ENCODE measurements at regions not wholly inside any gene's neighbourhood (a gene's known extent, or its start where the extent isn't known, plus 50 kb on each side); places are given as distances from the start of the nearest gene placed in this dataset.

DNA sequence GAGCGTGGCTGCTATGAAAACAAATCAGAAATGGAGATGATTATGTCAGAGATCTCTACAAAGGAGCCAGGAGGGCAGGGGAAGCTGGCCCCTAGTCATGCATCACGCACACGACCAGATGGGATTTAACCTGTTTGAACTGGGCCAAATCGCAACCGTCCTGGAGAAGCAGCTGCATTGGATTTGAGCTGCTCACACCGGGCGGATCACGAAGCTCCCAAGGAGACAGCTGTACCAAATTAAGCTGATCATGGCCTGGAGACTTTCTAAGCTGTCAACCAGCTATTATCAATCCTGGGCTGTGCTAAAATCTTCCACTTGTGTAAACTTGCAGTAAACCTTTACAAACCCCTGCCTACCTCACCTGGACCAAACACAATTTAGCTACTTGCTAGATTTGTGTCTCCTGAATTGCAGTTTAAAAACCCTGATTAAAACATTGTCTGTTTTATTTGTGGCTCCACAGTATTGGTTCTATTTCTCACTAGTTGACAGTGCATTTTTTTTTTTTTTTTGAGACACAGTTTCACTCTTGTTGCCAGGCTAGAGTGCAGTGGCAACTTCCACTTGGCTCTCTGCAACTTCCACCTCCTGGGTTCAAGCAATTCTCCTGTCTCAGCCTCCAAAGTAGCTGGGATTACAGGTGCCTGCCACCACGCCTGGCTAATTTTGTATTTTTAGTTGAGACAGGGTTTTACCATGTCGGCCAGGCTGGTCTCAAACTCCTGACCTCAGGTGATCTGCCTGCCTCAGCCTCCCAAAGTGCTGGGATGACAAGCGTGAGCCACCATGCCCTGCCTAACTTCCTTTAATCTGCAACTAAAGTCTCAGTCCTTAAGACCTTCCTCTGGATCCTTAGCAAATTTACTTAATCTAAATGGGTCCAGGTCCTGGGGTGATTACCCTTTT is 98.3 kb upstream of the GRIN2A start:
- TF ChIP-seq POLR2A (IDR thresholded peaks at IDR 0.05; ENCODE audit: low read depth, low read length) (no peak), POLR2AphosphoS5 (IDR thresholded peaks at IDR 0.05; ENCODE audit: insufficient read depth, low read depth, low read length) (no peak)
- TF ChIP-seq, protein P1, sequence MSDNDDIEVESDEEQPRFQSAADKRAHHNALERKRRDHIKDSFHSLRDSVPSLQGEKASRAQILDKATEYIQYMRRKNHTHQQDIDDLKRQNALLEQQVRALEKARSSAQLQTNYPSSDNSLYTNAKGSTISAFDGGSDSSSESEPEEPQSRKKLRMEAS (IDR thresholded peaks at IDR 0.05; ENCODE audit: insufficient read depth, insufficient read length): no peak
- TF ChIP-seq, protein P2, sequence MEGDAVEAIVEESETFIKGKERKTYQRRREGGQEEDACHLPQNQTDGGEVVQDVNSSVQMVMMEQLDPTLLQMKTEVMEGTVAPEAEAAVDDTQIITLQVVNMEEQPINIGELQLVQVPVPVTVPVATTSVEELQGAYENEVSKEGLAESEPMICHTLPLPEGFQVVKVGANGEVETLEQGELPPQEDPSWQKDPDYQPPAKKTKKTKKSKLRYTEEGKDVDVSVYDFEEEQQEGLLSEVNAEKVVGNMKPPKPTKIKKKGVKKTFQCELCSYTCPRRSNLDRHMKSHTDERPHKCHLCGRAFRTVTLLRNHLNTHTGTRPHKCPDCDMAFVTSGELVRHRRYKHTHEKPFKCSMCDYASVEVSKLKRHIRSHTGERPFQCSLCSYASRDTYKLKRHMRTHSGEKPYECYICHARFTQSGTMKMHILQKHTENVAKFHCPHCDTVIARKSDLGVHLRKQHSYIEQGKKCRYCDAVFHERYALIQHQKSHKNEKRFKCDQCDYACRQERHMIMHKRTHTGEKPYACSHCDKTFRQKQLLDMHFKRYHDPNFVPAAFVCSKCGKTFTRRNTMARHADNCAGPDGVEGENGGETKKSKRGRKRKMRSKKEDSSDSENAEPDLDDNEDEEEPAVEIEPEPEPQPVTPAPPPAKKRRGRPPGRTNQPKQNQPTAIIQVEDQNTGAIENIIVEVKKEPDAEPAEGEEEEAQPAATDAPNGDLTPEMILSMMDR (IDR thresholded peaks at IDR 0.05; ENCODE audit: extremely low read depth in 1 of 2, insufficient read depth in 1 of 2, low read depth in 1 of 2, low read length in 2 of 2): no peak
